Endodermal cell (in vitro differentiated cells): ENCODE measurements at regions not wholly inside any gene's neighbourhood (a gene's known extent, or its start where the extent isn't known, plus 50 kb on each side); places are given as distances from the start of the nearest gene placed in this dataset.

Experiments
- DNase-seq: peaks from one replicate; pipeline ENCODE4 v3.0.0-alpha.2; 2017
- H3K27ac ChIP-seq: 2 replicates; pipeline ENCODE4 v1.5.1; 2013; ENCODE audit warnings: mild to moderate bottlenecking, low read depth, low read length, moderate library complexity
- H3K27me3 ChIP-seq: 2 replicates; pipeline ENCODE4 v1.6.1; 2013; ENCODE audit warnings: mild to moderate bottlenecking, low read length, moderate library complexity; ENCODE audit not compliant: insufficient read depth, control insufficient read depth, poor library complexity, severe bottlenecking
- H3K36me3 ChIP-seq: 2 replicates; pipeline ENCODE4 v1.7.0; 2013; ENCODE audit warnings: mild to moderate bottlenecking, low read length, moderate library complexity; ENCODE audit not compliant: control insufficient read depth, insufficient read depth
- H3K4me1 ChIP-seq: one replicate; pipeline ENCODE4 v1.7.0; 2013; ENCODE audit warnings: low read length; ENCODE audit not compliant: control insufficient read depth, insufficient read depth
- H3K4me3 ChIP-seq: 2 replicates; pipeline ENCODE4 v1.5.1; 2013; ENCODE audit warnings: mild to moderate bottlenecking, low read length, moderate library complexity
- H3K9ac ChIP-seq: 2 replicates; pipeline ENCODE4 v1.6.1; 2013; ENCODE audit warnings: mild to moderate bottlenecking, low read length, moderate library complexity; ENCODE audit not compliant: poor library complexity, severe bottlenecking; ENCODE audit errors: extremely low read depth
- H3K9me3 ChIP-seq: 2 replicates; pipeline ENCODE4 v1.6.1; 2013; ENCODE audit warnings: mild to moderate bottlenecking, low read length, moderate library complexity; ENCODE audit not compliant: control insufficient read depth
- H3K27ac Mint-ChIP-seq: 2 replicates; pipeline ENCODE4 v1.8.0; 2020; ENCODE audit warnings: mixed read lengths
- H3K27me3 Mint-ChIP-seq: 2 replicates; pipeline ENCODE4 v1.8.0; 2021; ENCODE audit warnings: mild to moderate bottlenecking, mixed read lengths; ENCODE audit not compliant: insufficient read depth
- H3K36me3 Mint-ChIP-seq: 2 replicates; pipeline ENCODE4 v1.8.0; 2020; ENCODE audit warnings: low read depth, mixed read lengths
- H3K4me1 Mint-ChIP-seq: 2 replicates; pipeline ENCODE4 v1.8.0; 2020; ENCODE audit warnings: mixed read lengths
- H3K4me3 Mint-ChIP-seq: 2 replicates; pipeline ENCODE4 v1.8.0; 2020; ENCODE audit warnings: mild to moderate bottlenecking, moderate library complexity, mixed read lengths
- H3K9me3 Mint-ChIP-seq: 2 replicates; pipeline ENCODE4 v1.8.0; 2020; ENCODE audit warnings: mild to moderate bottlenecking, mixed read lengths
- WGBS, 2 experiments: methylation state at CpG; one replicate each; pipeline versions ENCODE4 v1.1.5 to v1.1.7; 2013; ENCODE audit warnings: missing lambda C conversion rate in 2 of 2, mixed read lengths in 1 of 2; ENCODE audit not compliant: insufficient coverage in 1 of 2, insufficient read length in 1 of 2; 5-methylcytosine and 5-hydroxymethylcytosine counted together
- TF ChIP-seq, protein P1 (sequence below): fragments of 200-600 bp; sonication (generic); conservative IDR thresholded peaks from 2 replicates; pipeline ENCODE4 v1.5.0; 2021; ENCODE audit warnings: antibody characterized with exemption, mild to moderate bottlenecking

DNA sequence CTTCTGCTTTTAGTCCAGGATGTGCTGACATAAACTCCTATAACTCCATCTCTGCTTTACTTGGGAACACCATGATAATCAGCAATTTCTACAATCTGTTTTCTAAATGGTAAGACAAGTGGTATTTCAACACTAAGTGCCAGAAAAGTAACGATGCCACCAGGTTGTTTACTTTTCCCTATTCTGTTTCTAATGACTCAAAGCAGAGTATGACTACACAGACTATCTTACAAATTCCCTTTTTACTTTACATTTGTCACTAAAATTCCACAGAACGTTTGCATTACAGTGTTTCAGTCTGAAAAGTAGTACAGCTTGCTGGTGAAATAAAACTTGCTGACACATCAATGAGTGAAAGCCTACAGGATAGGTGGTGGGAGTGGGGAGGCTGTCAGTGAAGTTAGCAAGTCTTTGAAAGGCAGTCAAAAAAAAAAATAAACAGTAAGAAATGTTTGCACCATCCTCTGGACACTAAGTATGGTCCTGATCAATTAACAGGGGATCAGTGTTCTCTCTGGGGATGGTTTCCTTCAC is 186.5 kb downstream of the LURAP1L start:
- H3K4me1 ChIP-seq = no peaks in the 10 kb centered on the region
- no peaks in the 10 kb centered on the region for H3K36me3 ChIP-seq
- Mint-ChIP-seq H3K36me3 (peaks cover 8% of the 10 kb centered on the region), H3K9me3 (peaks cover 16% of the 10 kb centered on the region), H3K4me1 (peaks cover under 1% of the 10 kb centered on the region), H3K27ac (no peak overlapping the region), H3K27me3 (no peaks in the 10 kb centered on the region), H3K4me3 (no peak overlapping the region)
- H3K9me3 ChIP-seq = peaks cover 15% of the 10 kb centered on the region
- H3K27me3 ChIP-seq = no peaks in the 10 kb centered on the region
- no peak overlapping the region for H3K27ac ChIP-seq
- H3K9ac ChIP-seq = no peak overlapping the region
- WGBS, 2 experiments = 69 to 70% methylated on average over 2 of the region's 2 CpGs
- DNase-seq = no peak
- TF ChIP-seq, protein P1, sequence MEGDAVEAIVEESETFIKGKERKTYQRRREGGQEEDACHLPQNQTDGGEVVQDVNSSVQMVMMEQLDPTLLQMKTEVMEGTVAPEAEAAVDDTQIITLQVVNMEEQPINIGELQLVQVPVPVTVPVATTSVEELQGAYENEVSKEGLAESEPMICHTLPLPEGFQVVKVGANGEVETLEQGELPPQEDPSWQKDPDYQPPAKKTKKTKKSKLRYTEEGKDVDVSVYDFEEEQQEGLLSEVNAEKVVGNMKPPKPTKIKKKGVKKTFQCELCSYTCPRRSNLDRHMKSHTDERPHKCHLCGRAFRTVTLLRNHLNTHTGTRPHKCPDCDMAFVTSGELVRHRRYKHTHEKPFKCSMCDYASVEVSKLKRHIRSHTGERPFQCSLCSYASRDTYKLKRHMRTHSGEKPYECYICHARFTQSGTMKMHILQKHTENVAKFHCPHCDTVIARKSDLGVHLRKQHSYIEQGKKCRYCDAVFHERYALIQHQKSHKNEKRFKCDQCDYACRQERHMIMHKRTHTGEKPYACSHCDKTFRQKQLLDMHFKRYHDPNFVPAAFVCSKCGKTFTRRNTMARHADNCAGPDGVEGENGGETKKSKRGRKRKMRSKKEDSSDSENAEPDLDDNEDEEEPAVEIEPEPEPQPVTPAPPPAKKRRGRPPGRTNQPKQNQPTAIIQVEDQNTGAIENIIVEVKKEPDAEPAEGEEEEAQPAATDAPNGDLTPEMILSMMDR = no peak
- no peak overlapping the region for H3K4me3 ChIP-seq

- H3K9me3 Mint-ChIP-seq = peaks cover 6% of the 10 kb centered on the region
Measured at GRCh38 chr9:12963537-12963936, 188.7 kb downstream of the LURAP1L start.

DNA sequence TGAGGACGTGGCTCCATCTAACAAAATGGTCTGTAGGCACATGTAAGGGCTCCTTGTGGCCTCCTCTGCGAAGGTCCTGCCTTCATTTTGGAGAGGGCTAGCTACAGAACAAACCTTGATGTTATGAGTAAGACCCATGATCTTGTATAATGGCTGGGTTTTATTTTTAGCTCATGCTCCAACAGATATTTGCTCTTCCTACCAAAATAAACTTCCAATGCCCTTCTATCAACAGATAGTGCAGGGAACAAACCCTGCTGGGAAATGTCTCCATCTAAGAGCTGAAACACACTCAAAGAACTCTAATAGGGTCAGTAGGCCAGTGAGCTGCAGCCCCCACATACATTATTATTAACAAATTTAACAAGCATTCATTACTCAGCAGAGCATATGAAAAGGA is 189.5 kb downstream of the LURAP1L start:
- H3K9me3 ChIP-seq = no peaks in the 10 kb centered on the region
- no peaks in the 10 kb centered on the region for H3K4me1 Mint-ChIP-seq
- TF ChIP-seq, protein P1 = no peak
- DNase-seq = no peak
- no peaks in the 10 kb centered on the region for H3K27me3 Mint-ChIP-seq
- H3K4me1 ChIP-seq = no peaks in the 10 kb centered on the region
- no peak overlapping the region for H3K27ac ChIP-seq
- no peak overlapping the region for H3K4me3 ChIP-seq
- no peaks in the 10 kb centered on the region for H3K9me3 Mint-ChIP-seq
- no peak overlapping the region for H3K9ac ChIP-seq
- WGBS, 2 experiments = 93 to 100% methylated on average over 2 of the region's 2 CpGs
- H3K36me3 ChIP-seq = no peaks in the 10 kb centered on the region
- no peaks in the 10 kb centered on the region for H3K27me3 ChIP-seq
- no peak overlapping the region for H3K4me3 Mint-ChIP-seq
- no peaks in the 10 kb centered on the region for H3K36me3 Mint-ChIP-seq
- H3K27ac Mint-ChIP-seq = no peak overlapping the region

More at GRCh38 chr9:12963537-12963936, 188.7 kb downstream of the LURAP1L start:
- no peaks in the 10 kb centered on the region for H3K4me1 Mint-ChIP-seq
- H3K4me1 ChIP-seq = no peaks in the 10 kb centered on the region
- no peak overlapping the region for H3K9ac ChIP-seq
- H3K4me3 Mint-ChIP-seq = no peak overlapping the region
- no peak overlapping the region for H3K27ac ChIP-seq
- peaks cover 2% of the 10 kb centered on the region for H3K36me3 Mint-ChIP-seq
- no peak for DNase-seq
- no peaks in the 10 kb centered on the region for H3K27me3 ChIP-seq
- no peak overlapping the region for H3K4me3 ChIP-seq
- TF ChIP-seq, protein P1 = no peak
- no peaks in the 10 kb centered on the region for H3K36me3 ChIP-seq
- H3K27ac Mint-ChIP-seq = no peak overlapping the region
- peaks cover 6% of the 10 kb centered on the region for H3K9me3 ChIP-seq
- no peaks in the 10 kb centered on the region for H3K27me3 Mint-ChIP-seq
